ENCODE measurements at regions not wholly inside any gene's neighbourhood (a gene's known extent, or its start where the extent isn't known, plus 50 kb on each side); places are given as distances from the start of the nearest gene placed in this dataset.

DNA sequence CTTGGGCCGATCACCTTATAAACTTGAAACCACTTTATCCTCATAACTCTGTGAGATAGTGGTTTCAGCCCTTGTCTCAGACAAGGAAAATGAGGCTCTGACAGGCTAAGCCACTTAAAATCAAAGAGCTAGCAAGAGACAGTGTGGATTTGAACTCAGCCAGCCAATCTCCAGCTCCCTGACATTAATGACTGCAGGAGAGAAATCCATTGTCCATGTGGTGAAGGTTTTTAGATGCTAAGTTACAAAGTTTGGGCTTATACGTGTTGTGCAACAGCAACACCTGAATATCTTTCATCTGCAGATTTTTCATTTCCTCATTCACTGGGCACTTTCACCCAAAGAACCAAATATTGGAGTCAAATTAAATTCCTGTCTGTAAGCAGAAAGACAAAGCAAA lies 501.3 kb downstream of the GRIN2A start:
- 0% methylated on average over 2 of the region's 2 CpGs for WGBS (ENCODE audit: insufficient coverage, low coverage, missing lambda C conversion rate)
- H3K9me1 ChIP-seq (ENCODE audit: control insufficient read depth, insufficient read depth, low read length) = no peaks in the 10 kb centered on the region
- no peaks in the 10 kb centered on the region for H3K79me2 ChIP-seq (ENCODE audit: control insufficient read depth, insufficient read depth, low read length)
- intact Hi-C loops (cut with micrococcal nuclease) (no loop called here), in situ Hi-C loops (cut with MboI) (no loop called here)
- no peak overlapping the region for H3K4me3 ChIP-seq
- no peaks in the 10 kb centered on the region for H3K36me3 ChIP-seq (ENCODE audit: control insufficient read depth, insufficient read depth, low read length)
- no peaks in the 10 kb centered on the region for H3K9me3 ChIP-seq (replicated peaks; ENCODE audit: control insufficient read depth, insufficient read depth, low read depth, low read length)
- H3K4me2 ChIP-seq (ENCODE audit: insufficient read depth, low read length) = no peak overlapping the region
- H2AFZ ChIP-seq (ENCODE audit: low read depth, low read length) = no peak overlapping the region
- H3K4me1 ChIP-seq (replicated peaks in 1 of 2; ENCODE audit: control insufficient read depth in 2 of 2, insufficient read depth in 2 of 2, low read length in 2 of 2) = no peaks in the 10 kb centered on the region
- POLR2A ChIA-PET = interaction anchor here (0.6 to 1.0 kb wide), 2 partner anchors 67 to 134 kb away, joined by 3 to 4 read pairs; no protein-coding TSS in a partner anchor
- no TSS peak for BruUV-seq (replicated peaks)
- H3K9ac ChIP-seq (ENCODE audit: insufficient read depth in 1 of 2, low read depth in 2 of 2, low read length in 2 of 2) = no peak overlapping the region
- CTCF ChIA-PET (ENCODE audit: low intra/inter-chr PET ratio) = no interaction called here
- no peaks in the 10 kb centered on the region for H4K20me1 ChIP-seq (replicated peaks; ENCODE audit: control insufficient read depth, insufficient read depth, low read length)
- no peak overlapping the region for H3K27ac ChIP-seq (ENCODE audit: extremely low read depth, low read depth, low read length)
- FAIRE-seq = no peak
- H3K27me3 ChIP-seq (ENCODE audit: control insufficient read depth in 2 of 2, insufficient read depth in 2 of 2, low read length in 2 of 2) = peaks cover 0 to 6% of the 10 kb centered on the region in 2 experiments; a peak in 2 of 5 replicates
- ATAC-seq = no peak
- no peak for DNase-seq (ENCODE audit: extremely low read depth in 1 of 4, low spot score in 3 of 4)
- TF ChIP-seq HNRNPL (IDR thresholded peaks at IDR 0.05; ENCODE audit: low read depth, low read length) = no peak
- TF ChIP-seq, protein P1, sequence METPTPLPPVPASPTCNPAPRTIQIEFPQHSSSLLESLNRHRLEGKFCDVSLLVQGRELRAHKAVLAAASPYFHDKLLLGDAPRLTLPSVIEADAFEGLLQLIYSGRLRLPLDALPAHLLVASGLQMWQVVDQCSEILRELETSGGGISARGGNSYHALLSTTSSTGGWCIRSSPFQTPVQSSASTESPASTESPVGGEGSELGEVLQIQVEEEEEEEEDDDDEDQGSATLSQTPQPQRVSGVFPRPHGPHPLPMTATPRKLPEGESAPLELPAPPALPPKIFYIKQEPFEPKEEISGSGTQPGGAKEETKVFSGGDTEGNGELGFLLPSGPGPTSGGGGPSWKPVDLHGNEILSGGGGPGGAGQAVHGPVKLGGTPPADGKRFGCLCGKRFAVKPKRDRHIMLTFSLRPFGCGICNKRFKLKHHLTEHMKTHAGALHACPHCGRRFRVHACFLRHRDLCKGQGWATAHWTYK (CRISPR knock-in tag; IDR thresholded peaks at IDR 0.05) = no peak
- TF ChIP-seq, protein P2, sequence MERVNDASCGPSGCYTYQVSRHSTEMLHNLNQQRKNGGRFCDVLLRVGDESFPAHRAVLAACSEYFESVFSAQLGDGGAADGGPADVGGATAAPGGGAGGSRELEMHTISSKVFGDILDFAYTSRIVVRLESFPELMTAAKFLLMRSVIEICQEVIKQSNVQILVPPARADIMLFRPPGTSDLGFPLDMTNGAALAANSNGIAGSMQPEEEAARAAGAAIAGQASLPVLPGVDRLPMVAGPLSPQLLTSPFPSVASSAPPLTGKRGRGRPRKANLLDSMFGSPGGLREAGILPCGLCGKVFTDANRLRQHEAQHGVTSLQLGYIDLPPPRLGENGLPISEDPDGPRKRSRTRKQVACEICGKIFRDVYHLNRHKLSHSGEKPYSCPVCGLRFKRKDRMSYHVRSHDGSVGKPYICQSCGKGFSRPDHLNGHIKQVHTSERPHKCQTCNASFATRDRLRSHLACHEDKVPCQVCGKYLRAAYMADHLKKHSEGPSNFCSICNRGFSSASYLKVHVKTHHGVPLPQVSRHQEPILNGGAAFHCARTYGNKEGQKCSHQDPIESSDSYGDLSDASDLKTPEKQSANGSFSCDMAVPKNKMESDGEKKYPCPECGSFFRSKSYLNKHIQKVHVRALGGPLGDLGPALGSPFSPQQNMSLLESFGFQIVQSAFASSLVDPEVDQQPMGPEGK (CRISPR knock-in tag; IDR thresholded peaks at IDR 0.05; ENCODE audit: borderline replicate concordance) = no peak
- TF ChIP-seq ZNF23 (CRISPR knock-in tag; IDR thresholded peaks at IDR 0.05) = no peak
- TF ChIP-seq KLF10 (CRISPR knock-in tag; IDR thresholded peaks at IDR 0.05) = no peak
- no peak for TF ChIP-seq SMC3 (conservative IDR thresholded peaks at IDR 0.05; ENCODE audit: insufficient read depth, low read depth, low read length)
- TF ChIP-seq FOXP4 (CRISPR knock-in tag; IDR thresholded peaks at IDR 0.05; ENCODE audit: borderline replicate concordance) = no peak
- no peak for TF ChIP-seq HDAC8 (tag; IDR thresholded peaks at IDR 0.05)
- TF ChIP-seq CEBPG (CRISPR knock-in tag; IDR thresholded peaks at IDR 0.05) = no peak
- no peak for TF ChIP-seq CEBPG (tag; conservative IDR thresholded peaks at IDR 0.05 in 1 of 2, IDR thresholded peaks at IDR 0.05 in 1 of 2)
- TF ChIP-seq, protein P3, sequence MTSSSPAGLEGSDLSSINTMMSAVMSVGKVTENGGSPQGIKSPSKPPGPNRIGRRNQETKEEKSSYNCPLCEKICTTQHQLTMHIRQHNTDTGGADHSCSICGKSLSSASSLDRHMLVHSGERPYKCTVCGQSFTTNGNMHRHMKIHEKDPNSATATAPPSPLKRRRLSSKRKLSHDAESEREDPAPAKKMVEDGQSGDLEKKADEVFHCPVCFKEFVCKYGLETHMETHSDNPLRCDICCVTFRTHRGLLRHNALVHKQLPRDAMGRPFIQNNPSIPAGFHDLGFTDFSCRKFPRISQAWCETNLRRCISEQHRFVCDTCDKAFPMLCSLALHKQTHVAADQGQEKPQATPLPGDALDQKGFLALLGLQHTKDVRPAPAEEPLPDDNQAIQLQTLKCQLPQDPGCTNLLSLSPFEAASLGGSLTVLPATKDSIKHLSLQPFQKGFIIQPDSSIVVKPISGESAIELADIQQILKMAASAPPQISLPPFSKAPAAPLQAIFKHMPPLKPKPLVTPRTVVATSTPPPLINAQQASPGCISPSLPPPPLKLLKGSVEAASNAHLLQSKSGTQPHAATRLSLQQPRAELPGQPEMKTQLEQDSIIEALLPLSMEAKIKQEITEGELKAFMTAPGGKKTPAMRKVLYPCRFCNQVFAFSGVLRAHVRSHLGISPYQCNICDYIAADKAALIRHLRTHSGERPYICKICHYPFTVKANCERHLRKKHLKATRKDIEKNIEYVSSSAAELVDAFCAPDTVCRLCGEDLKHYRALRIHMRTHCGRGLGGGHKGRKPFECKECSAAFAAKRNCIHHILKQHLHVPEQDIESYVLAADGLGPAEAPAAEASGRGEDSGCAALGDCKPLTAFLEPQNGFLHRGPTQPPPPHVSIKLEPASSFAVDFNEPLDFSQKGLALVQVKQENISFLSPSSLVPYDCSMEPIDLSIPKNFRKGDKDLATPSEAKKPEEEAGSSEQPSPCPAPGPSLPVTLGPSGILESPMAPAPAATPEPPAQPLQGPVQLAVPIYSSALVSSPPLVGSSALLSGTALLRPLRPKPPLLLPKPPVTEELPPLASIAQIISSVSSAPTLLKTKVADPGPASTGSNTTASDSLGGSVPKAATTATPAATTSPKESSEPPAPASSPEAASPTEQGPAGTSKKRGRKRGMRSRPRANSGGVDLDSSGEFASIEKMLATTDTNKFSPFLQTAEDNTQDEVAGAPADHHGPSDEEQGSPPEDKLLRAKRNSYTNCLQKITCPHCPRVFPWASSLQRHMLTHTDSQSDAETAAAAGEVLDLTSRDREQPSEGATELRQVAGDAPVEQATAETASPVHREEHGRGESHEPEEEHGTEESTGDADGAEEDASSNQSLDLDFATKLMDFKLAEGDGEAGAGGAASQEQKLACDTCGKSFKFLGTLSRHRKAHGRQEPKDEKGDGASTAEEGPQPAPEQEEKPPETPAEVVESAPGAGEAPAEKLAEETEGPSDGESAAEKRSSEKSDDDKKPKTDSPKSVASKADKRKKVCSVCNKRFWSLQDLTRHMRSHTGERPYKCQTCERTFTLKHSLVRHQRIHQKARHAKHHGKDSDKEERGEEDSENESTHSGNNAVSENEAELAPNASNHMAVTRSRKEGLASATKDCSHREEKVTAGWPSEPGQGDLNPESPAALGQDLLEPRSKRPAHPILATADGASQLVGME (CRISPR knock-in tag; IDR thresholded peaks at IDR 0.05) = no peak
